ENCODE measurements at regions not wholly inside any gene's neighbourhood (a gene's known extent, or its start where the extent isn't known, plus 50 kb on each side); places are given as distances from the start of the nearest gene placed in this dataset.

DNA sequence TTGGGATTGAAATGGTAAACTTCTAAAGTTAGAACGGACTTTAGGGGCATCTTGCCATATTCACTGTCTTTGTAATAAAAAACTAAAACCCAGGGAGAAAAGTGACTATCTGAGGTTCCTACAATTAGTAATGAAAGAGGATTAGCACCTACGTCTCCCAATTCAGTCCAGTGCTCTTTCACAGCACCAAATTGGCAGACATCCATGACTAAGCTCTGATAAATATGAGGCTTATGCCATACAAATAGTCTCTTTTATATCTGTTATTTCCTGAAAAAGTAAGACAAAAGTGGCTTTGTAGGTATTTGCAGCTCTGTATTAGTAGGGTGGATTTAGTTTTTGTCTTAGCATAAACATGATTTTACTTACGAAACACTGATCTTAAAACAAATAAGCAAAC, 315.0 kb upstream of the NRIP1 start:
- H3K27me3 ChIP-seq (ENCODE audit: control insufficient read depth in 2 of 2, insufficient read depth in 2 of 2, low read length in 2 of 2), result no peaks in the 10 kb centered on the region
- no peaks in the 10 kb centered on the region for H3K9me3 ChIP-seq (ENCODE audit: control insufficient read depth in 2 of 3, low read length in 3 of 3)
- DNase-seq, result no peak
- no peaks in the 10 kb centered on the region for H3K36me3 ChIP-seq (ENCODE audit: control insufficient read depth in 2 of 3, insufficient read depth in 3 of 3, low read length in 3 of 3)
- POLR2A ChIA-PET, result no interaction called here
- ATAC-seq, result no peak
- no peak overlapping the region for H3K27ac ChIP-seq (ENCODE audit: low read depth, low read length)
- CTCF ChIA-PET, result interaction anchor here (1.1 kb wide), 1 partner anchor 12 kb away, joined by 3 read pairs; no protein-coding TSS in a partner anchor
- Mint-ChIP-seq H3K27ac (no peak overlapping the region), H3K9me3 (peaks cover 0 to 2% (median 0%) of the 10 kb centered on the region in 11 donors), H3K4me1 (no peaks in the 10 kb centered on the region), H3K27me3 (no peaks in the 10 kb centered on the region), H3K36me3 (no peaks in the 10 kb centered on the region), H3K4me3 (no peak overlapping the region)
- H3K4me1 ChIP-seq (ENCODE audit: control insufficient read depth in 2 of 2, insufficient read depth in 2 of 2, low read length in 2 of 2), result no peaks in the 10 kb centered on the region
- H3K4me3 ChIP-seq (ENCODE audit: low read length), result no peak overlapping the region
- intact Hi-C loops (cut with micrococcal nuclease), result no loop called here

- peaks cover 0 to 4% (median 0%) of the 10 kb centered on the region in 11 donors for H3K9me3 Mint-ChIP-seq
- DNase-seq (no peak), ATAC-seq (no peak)
- Histone ChIP-seq H3K4me3 (ENCODE audit: low read length) (no peak overlapping the region), H3K9me3 (ENCODE audit: control insufficient read depth in 2 of 3, low read length in 3 of 3) (no peaks in the 10 kb centered on the region), H3K36me3 (ENCODE audit: control insufficient read depth in 2 of 3, insufficient read depth in 3 of 3, low read length in 3 of 3) (no peaks in the 10 kb centered on the region), H3K4me1 (ENCODE audit: control insufficient read depth in 2 of 2, insufficient read depth in 2 of 2, low read length in 2 of 2) (no peaks in the 10 kb centered on the region), H3K27me3 (ENCODE audit: control insufficient read depth in 2 of 2, insufficient read depth in 2 of 2, low read length in 2 of 2) (no peaks in the 10 kb centered on the region), H3K27ac (ENCODE audit: low read depth, low read length) (no peak overlapping the region)
- H3K4me1 Mint-ChIP-seq, result no peaks in the 10 kb centered on the region
- H3K27me3 Mint-ChIP-seq, result peaks cover 0 to 11% (median 6%) of the 10 kb centered on the region in 5 donors
- CTCF ChIA-PET, result interaction anchor here (1.0 kb wide), 1 partner anchor 169 kb away, joined by 4 read pairs; no protein-coding TSS in a partner anchor
- no peaks in the 10 kb centered on the region for H3K36me3 Mint-ChIP-seq
- no peak overlapping the region for H3K27ac Mint-ChIP-seq
- intact Hi-C loops (cut with micrococcal nuclease), result no loop called here
- POLR2A ChIA-PET, result no interaction called here
- no peak overlapping the region for H3K4me3 Mint-ChIP-seq
These were observed 318.8 kb upstream of the NRIP1 start for GRCh38 chr21:15383588-15383987.

- Histone ChIP-seq H3K4me1 (ENCODE audit: control insufficient read depth in 2 of 2, insufficient read depth in 2 of 2, low read length in 2 of 2) (no peaks in the 10 kb centered on the region), H3K36me3 (ENCODE audit: control insufficient read depth in 2 of 3, insufficient read depth in 3 of 3, low read length in 3 of 3) (no peaks in the 10 kb centered on the region), H3K27ac (ENCODE audit: low read depth, low read length) (no peak overlapping the region), H3K9me3 (ENCODE audit: control insufficient read depth in 2 of 3, low read length in 3 of 3) (no peaks in the 10 kb centered on the region), H3K4me3 (ENCODE audit: low read length) (no peak overlapping the region), H3K27me3 (ENCODE audit: control insufficient read depth in 2 of 2, insufficient read depth in 2 of 2, low read length in 2 of 2) (no peaks in the 10 kb centered on the region)
- no peak overlapping the region for H3K4me3 Mint-ChIP-seq
- no peaks in the 10 kb centered on the region for H3K36me3 Mint-ChIP-seq
- CTCF ChIA-PET, result no interaction called here
- ATAC-seq (no peak), DNase-seq (no peak)
- POLR2A ChIA-PET, result no interaction called here
- H3K9me3 Mint-ChIP-seq, result peaks cover 0 to 4% (median 0%) of the 10 kb centered on the region in 11 donors
- no peak overlapping the region for H3K27ac Mint-ChIP-seq
- intact Hi-C loops (cut with micrococcal nuclease), result no loop called here
- peaks cover 0 to 11% (median 6%) of the 10 kb centered on the region in 5 donors for H3K27me3 Mint-ChIP-seq
- no peaks in the 10 kb centered on the region for H3K4me1 Mint-ChIP-seq
These were observed 325.2 kb upstream of the NRIP1 start for GRCh38 chr21:15390049-15390448.

- Histone ChIP-seq H3K9me3 (ENCODE audit: control insufficient read depth in 2 of 3, low read length in 3 of 3) (no peaks in the 10 kb centered on the region), H3K27ac (ENCODE audit: low read depth, low read length) (no peak overlapping the region), H3K4me3 (ENCODE audit: low read length) (no peak overlapping the region), H3K27me3 (ENCODE audit: control insufficient read depth in 2 of 2, insufficient read depth in 2 of 2, low read length in 2 of 2) (no peaks in the 10 kb centered on the region), H3K4me1 (ENCODE audit: control insufficient read depth in 2 of 2, insufficient read depth in 2 of 2, low read length in 2 of 2) (no peaks in the 10 kb centered on the region), H3K36me3 (ENCODE audit: control insufficient read depth in 2 of 3, insufficient read depth in 3 of 3, low read length in 3 of 3) (no peaks in the 10 kb centered on the region)
- intact Hi-C loops (cut with micrococcal nuclease), result no loop called here
- ChIA-PET POLR2A (no interaction called here), CTCF (no interaction called here)
- H3K4me1 Mint-ChIP-seq, result no peaks in the 10 kb centered on the region
- no peaks in the 10 kb centered on the region for H3K27me3 Mint-ChIP-seq
- H3K27ac Mint-ChIP-seq, result no peak overlapping the region
- H3K36me3 Mint-ChIP-seq, result no peaks in the 10 kb centered on the region
- ATAC-seq, result no peak
- no peak overlapping the region for H3K4me3 Mint-ChIP-seq
- no peak for DNase-seq
- H3K9me3 Mint-ChIP-seq, result peaks cover 0 to 3% (median 0%) of the 10 kb centered on the region in 11 donors
These were observed 332.5 kb upstream of the NRIP1 start for GRCh38 chr21:15397258-15397657.

GRCh38 chr21:15400905-15401304, 328.9 kb upstream of the USP25 start:
- Mint-ChIP-seq H3K4me3 (no peak overlapping the region), H3K36me3 (no peaks in the 10 kb centered on the region), H3K4me1 (no peaks in the 10 kb centered on the region), H3K27me3 (no peaks in the 10 kb centered on the region), H3K9me3 (peaks cover 0 to 6% (median 0%) of the 10 kb centered on the region in 11 donors), H3K27ac (no peak overlapping the region)
- no peaks in the 10 kb centered on the region for H3K36me3 ChIP-seq (ENCODE audit: control insufficient read depth in 2 of 3, insufficient read depth in 3 of 3, low read length in 3 of 3)
- no peaks in the 10 kb centered on the region for H3K27me3 ChIP-seq (ENCODE audit: control insufficient read depth in 2 of 2, insufficient read depth in 2 of 2, low read length in 2 of 2)
- POLR2A ChIA-PET, result no interaction called here
- no peaks in the 10 kb centered on the region for H3K9me3 ChIP-seq (ENCODE audit: control insufficient read depth in 2 of 3, low read length in 3 of 3)
- no peak overlapping the region for H3K27ac ChIP-seq (ENCODE audit: low read depth, low read length)
- no peak for DNase-seq
- no peak for ATAC-seq
- CTCF ChIA-PET, result no interaction called here
- no peak overlapping the region for H3K4me3 ChIP-seq (ENCODE audit: low read length)
- intact Hi-C loops (cut with micrococcal nuclease), result no loop called here
- H3K4me1 ChIP-seq (ENCODE audit: control insufficient read depth in 2 of 2, insufficient read depth in 2 of 2, low read length in 2 of 2), result no peaks in the 10 kb centered on the region

- no peaks in the 10 kb centered on the region for H3K27me3 Mint-ChIP-seq
- no peak overlapping the region for H3K4me3 Mint-ChIP-seq
- Histone ChIP-seq H3K27me3 (ENCODE audit: control insufficient read depth in 2 of 2, insufficient read depth in 2 of 2, low read length in 2 of 2) (no peaks in the 10 kb centered on the region), H3K9me3 (ENCODE audit: control insufficient read depth in 2 of 3, low read length in 3 of 3) (no peaks in the 10 kb centered on the region), H3K36me3 (ENCODE audit: control insufficient read depth in 2 of 3, insufficient read depth in 3 of 3, low read length in 3 of 3) (no peaks in the 10 kb centered on the region), H3K4me1 (ENCODE audit: control insufficient read depth in 2 of 2, insufficient read depth in 2 of 2, low read length in 2 of 2) (no peaks in the 10 kb centered on the region), H3K27ac (ENCODE audit: low read depth, low read length) (no peak overlapping the region), H3K4me3 (ENCODE audit: low read length) (no peak overlapping the region)
- ChIA-PET POLR2A (no interaction called here), CTCF (interaction anchor here (0.6 kb wide), 1 partner anchor 710 kb away, joined by 3 read pairs; no protein-coding TSS in a partner anchor)
- H3K27ac Mint-ChIP-seq, result no peak overlapping the region
- DNase-seq, result no peak
- no peaks in the 10 kb centered on the region for H3K36me3 Mint-ChIP-seq
- ATAC-seq, result no peak
- H3K9me3 Mint-ChIP-seq, result peaks cover 0 to 6% (median 0%) of the 10 kb centered on the region in 11 donors
- intact Hi-C loops (cut with micrococcal nuclease), result no loop called here
- H3K4me1 Mint-ChIP-seq, result no peaks in the 10 kb centered on the region
These were observed 328.5 kb upstream of the USP25 start for GRCh38 chr21:15401331-15401730.

DNA sequence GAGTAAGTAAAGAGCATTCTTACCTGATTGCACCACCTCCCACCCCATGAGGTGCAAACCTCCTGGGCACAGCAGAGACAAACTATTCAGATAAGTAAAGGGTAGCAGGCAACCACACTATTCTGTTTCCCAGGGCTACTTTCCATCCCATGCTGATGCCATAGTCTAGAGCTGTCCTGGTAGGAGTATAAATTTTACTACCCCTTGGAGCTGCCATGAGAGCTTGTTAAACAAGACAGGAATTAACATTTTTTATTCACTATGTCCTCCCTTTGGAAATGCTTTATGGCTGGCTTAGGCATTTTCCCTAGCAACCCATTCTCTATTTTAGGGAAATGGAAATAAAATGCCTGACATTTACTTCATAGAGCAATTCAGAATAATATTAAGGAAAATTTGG, 324.6 kb upstream of the USP25 start:
- ChIA-PET CTCF (interaction anchor here (0.7 to 1.1 kb wide), 2 partner anchors 89 to 143 kb away, joined by 3 read pairs; no protein-coding TSS in a partner anchor), POLR2A (no interaction called here)
- no peaks in the 10 kb centered on the region for H3K4me1 ChIP-seq (ENCODE audit: control insufficient read depth in 2 of 2, insufficient read depth in 2 of 2, low read length in 2 of 2)
- H3K36me3 ChIP-seq (ENCODE audit: control insufficient read depth in 2 of 3, insufficient read depth in 3 of 3, low read length in 3 of 3), result no peaks in the 10 kb centered on the region
- no peak for ATAC-seq
- H3K9me3 Mint-ChIP-seq, result peaks cover 0 to 7% (median 0%) of the 10 kb centered on the region in 11 donors
- H3K27ac Mint-ChIP-seq, result no peak overlapping the region
- H3K4me3 ChIP-seq (ENCODE audit: low read length), result no peak overlapping the region
- no peak overlapping the region for H3K4me3 Mint-ChIP-seq
- H3K4me1 Mint-ChIP-seq, result no peaks in the 10 kb centered on the region
- intact Hi-C loops (cut with micrococcal nuclease), result no loop called here
- no peaks in the 10 kb centered on the region for H3K27me3 Mint-ChIP-seq
- no peaks in the 10 kb centered on the region for H3K9me3 ChIP-seq (ENCODE audit: control insufficient read depth in 2 of 3, low read length in 3 of 3)
- no peak overlapping the region for H3K27ac ChIP-seq (ENCODE audit: low read depth, low read length)
- no peak for DNase-seq
- H3K36me3 Mint-ChIP-seq, result no peaks in the 10 kb centered on the region
- no peaks in the 10 kb centered on the region for H3K27me3 ChIP-seq (ENCODE audit: control insufficient read depth in 2 of 2, insufficient read depth in 2 of 2, low read length in 2 of 2)
